Loucy (cell line): ENCODE measurements at regions not wholly inside any gene's neighbourhood (a gene's known extent, or its start where the extent isn't known, plus 50 kb on each side); places are given as distances from the start of the nearest gene placed in this dataset.

Experiments
- H2AFZ ChIP-seq: fragments of 200-600 bp; sonication (generic); 2 replicates; pipeline ENCODE4 v1.6.0; 2016; ENCODE audit warnings: antibody characterized with exemption, mild to moderate bottlenecking, low read length, moderate library complexity
- H3F3A ChIP-seq: fragments of 200-600 bp; 2 replicates; pipeline ENCODE4 v1.6.0; 2016; ENCODE audit warnings: antibody characterized with exemption, low read depth, mild to moderate bottlenecking
- H3K27me3 ChIP-seq: fragments of 200-600 bp; sonication (generic); 2 replicates; pipeline ENCODE4 v1.6.1; 2014; ENCODE audit warnings: low read length, mild to moderate bottlenecking; ENCODE audit not compliant: insufficient read depth, poor library complexity, severe bottlenecking
- H3K36me3 ChIP-seq: fragments of 200-600 bp; sonication (generic); 2 replicates; pipeline ENCODE4 v1.6.1; 2016; ENCODE audit warnings: low read length; ENCODE audit not compliant: insufficient read depth
- H3K4me1 ChIP-seq: fragments of 200-600 bp; sonication (generic); 2 replicates; pipeline ENCODE4 v1.5.1; 2014; ENCODE audit warnings: low read length, mild to moderate bottlenecking; ENCODE audit not compliant: insufficient read depth, poor library complexity, severe bottlenecking
- H3K4me2 ChIP-seq: fragments of 200-600 bp; sonication (generic); 2 replicates; pipeline ENCODE4 v1.6.0; 2014; ENCODE audit warnings: antibody characterized with exemption, low read length, low read depth, mild to moderate bottlenecking; ENCODE audit not compliant: poor library complexity, severe bottlenecking
- H3K4me3 ChIP-seq: fragments of 200-600 bp; sonication (generic); 2 replicates; pipeline ENCODE4 v1.5.1; 2014; ENCODE audit warnings: low read length, mild to moderate bottlenecking, mixed read lengths; ENCODE audit not compliant: poor library complexity, severe bottlenecking
- H3K79me2 ChIP-seq: fragments of 200-600 bp; sonication (generic); 2 replicates; pipeline ENCODE4 v1.6.1; 2014; ENCODE audit warnings: low read length; ENCODE audit not compliant: insufficient read depth
- H3K9ac ChIP-seq: fragments of 200-600 bp; sonication (generic); 2 replicates; pipeline ENCODE4 v1.6.0; 2014; ENCODE audit warnings: mild to moderate bottlenecking, low read depth, low read length, moderate library complexity; ENCODE audit not compliant: poor library complexity, severe bottlenecking
- H3K9me2 ChIP-seq: fragments of 200-600 bp; sonication (generic); replicated peaks from 2 replicates; pipeline ENCODE4 v1.6.1; 2016; ENCODE audit warnings: low read depth, low read length, mixed read lengths
- H3K9me3 ChIP-seq: fragments of 200-600 bp; sonication (generic); 2 replicates; pipeline ENCODE4 v1.6.1; 2014; ENCODE audit warnings: mild to moderate bottlenecking, antibody characterized with exemption, low read length, low read depth; ENCODE audit not compliant: insufficient read depth
- H4K20me1 ChIP-seq: fragments of 200-600 bp; sonication (generic); 2 replicates; pipeline ENCODE4 v1.6.0; 2014; ENCODE audit warnings: antibody characterized with exemption, low read length, mild to moderate bottlenecking; ENCODE audit not compliant: insufficient read depth, poor library complexity, severe bottlenecking
- CTCF ChIP-seq: fragments of 200-600 bp; sonication (generic); conservative IDR thresholded peaks from 2 replicates; pipeline ENCODE4 v1.5.1; 2014; ENCODE audit warnings: mild to moderate bottlenecking, antibody characterized with exemption, low read length
- EZH2phosphoT487 ChIP-seq: fragments of 200-600 bp; IDR thresholded peaks from 2 replicates; pipeline ENCODE4 v1.6.1; 2018; ENCODE audit warnings: antibody characterized with exemption, mild to moderate bottlenecking, moderate library complexity, borderline replicate concordance

DNA sequence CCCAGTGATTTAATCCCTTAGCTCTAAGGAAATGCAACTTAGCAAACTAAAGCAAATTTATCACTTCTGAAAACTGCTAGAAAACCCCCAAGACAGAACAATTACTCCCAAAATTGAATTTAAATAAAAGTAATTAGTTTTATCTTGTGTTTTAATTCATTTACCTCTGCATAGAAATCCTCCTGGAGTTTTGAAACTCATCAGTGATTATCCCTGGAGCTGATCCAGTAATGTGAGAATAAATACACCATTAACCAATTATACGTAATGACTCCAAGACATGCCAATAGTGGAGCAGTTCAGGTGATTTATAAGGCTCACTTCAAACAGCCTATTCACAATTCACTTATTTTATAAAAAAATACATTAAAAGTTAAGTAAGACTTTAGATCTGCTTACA is 855.3 kb upstream of the FLRT2 start:
- Histone ChIP-seq H3K4me1 (no peaks in the 10 kb centered on the region), H2AFZ (no peak overlapping the region), H3K4me3 (no peak overlapping the region), H3K79me2 (no peaks in the 10 kb centered on the region), H4K20me1 (no peaks in the 10 kb centered on the region), H3K9me2 (no peaks in the 10 kb centered on the region), H3K9me3 (no peaks in the 10 kb centered on the region), H3K36me3 (no peaks in the 10 kb centered on the region), H3K27me3 (no peaks in the 10 kb centered on the region), H3K4me2 (no peak overlapping the region), H3F3A (no peaks in the 10 kb centered on the region), H3K9ac (no peak overlapping the region)
- no peak for TF ChIP-seq EZH2phosphoT487
- TF ChIP-seq CTCF: no peak

- Histone ChIP-seq H3K4me2 (no peak overlapping the region), H3K9me3 (no peaks in the 10 kb centered on the region), H3K4me1 (no peaks in the 10 kb centered on the region), H3K27me3 (no peaks in the 10 kb centered on the region), H3K9ac (no peak overlapping the region), H3K9me2 (no peaks in the 10 kb centered on the region), H3F3A (no peaks in the 10 kb centered on the region), H2AFZ (no peak overlapping the region), H3K4me3 (no peak overlapping the region), H3K79me2 (no peaks in the 10 kb centered on the region), H3K36me3 (no peaks in the 10 kb centered on the region), H4K20me1 (no peaks in the 10 kb centered on the region)
- TF ChIP-seq EZH2phosphoT487 (no peak), CTCF (no peak)
Observed at GRCh38 chr14:84686550-84686949, 843.4 kb upstream of the FLRT2 start.

DNA sequence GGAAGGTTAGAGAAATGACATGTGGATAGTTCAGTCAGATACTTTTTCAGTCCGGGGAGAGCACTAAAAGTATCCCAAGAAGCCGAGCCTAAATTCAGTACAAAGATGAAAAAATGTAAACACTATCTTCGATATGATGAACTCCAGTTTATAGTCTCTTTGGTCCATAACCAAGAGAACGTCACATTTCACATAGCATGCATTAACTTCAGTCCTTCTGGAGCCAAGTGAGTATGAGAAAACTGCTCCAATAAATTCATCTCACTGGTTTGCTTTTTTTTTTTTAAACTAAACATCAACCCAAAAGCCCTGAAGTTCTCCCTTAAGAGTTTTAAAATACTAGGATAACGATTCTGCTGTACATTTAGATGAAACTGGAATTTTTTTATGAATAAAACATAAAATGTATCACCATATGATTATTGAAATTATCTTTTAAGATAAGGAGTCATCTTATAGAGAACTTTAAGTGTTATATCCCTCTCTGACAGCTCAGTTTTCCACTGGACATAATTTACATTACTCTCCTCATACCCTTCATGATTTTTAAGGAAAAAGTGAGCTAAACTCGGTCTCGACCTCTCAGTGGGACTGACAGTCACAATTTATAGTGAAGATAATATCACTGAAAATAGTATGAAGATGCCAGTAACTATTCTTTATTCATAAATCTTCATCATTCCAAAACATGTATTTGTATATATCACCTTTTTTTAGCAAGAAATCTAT is 841.5 kb upstream of the FLRT2 start:
- TF ChIP-seq CTCF (no peak), EZH2phosphoT487 (no peak)
- Histone ChIP-seq H3K9me3 (no peaks in the 10 kb centered on the region), H3K4me3 (no peak overlapping the region), H3K27me3 (no peaks in the 10 kb centered on the region), H4K20me1 (no peaks in the 10 kb centered on the region), H3F3A (no peaks in the 10 kb centered on the region), H3K4me1 (no peaks in the 10 kb centered on the region), H3K4me2 (no peak overlapping the region), H3K79me2 (no peaks in the 10 kb centered on the region), H3K36me3 (no peaks in the 10 kb centered on the region), H2AFZ (no peak overlapping the region), H3K9ac (no peak overlapping the region), H3K9me2 (no peaks in the 10 kb centered on the region)
